Right lobe of liver (tissue), 4 donors: ENCODE measurements at regions not wholly inside any gene's neighbourhood (a gene's known extent, or its start where the extent isn't known, plus 50 kb on each side); places are given as distances from the start of the nearest gene placed in this dataset.

Source experiments
- POLR2A ChIP-seq: fragments of 450-650 bp; IDR thresholded peaks from one replicate; pipeline ENCODE4 v1.6.1; 2017; ENCODE audit warnings: antibody characterized with exemption, mild to moderate bottlenecking
- TF ChIP-seq, protein P1 (sequence below), 4 donors: fragments of 200-600 bp in 3 of 4; fragments of 450-650 bp in 1 of 4; IDR thresholded peaks; one replicate each; pipeline versions ENCODE4 v1.5.1 to v1.8.0; 2016 to 2022; ENCODE audit warnings: antibody characterized with exemption in 4 of 4, mild to moderate bottlenecking in 2 of 4
- donor health status: DM: no; HTN: no; CAD: no.
- donor health status: DM: no; HTN: no; CAD: no.
- donor health status: DM: no; HTN: yes; CAD: no.

DNA sequence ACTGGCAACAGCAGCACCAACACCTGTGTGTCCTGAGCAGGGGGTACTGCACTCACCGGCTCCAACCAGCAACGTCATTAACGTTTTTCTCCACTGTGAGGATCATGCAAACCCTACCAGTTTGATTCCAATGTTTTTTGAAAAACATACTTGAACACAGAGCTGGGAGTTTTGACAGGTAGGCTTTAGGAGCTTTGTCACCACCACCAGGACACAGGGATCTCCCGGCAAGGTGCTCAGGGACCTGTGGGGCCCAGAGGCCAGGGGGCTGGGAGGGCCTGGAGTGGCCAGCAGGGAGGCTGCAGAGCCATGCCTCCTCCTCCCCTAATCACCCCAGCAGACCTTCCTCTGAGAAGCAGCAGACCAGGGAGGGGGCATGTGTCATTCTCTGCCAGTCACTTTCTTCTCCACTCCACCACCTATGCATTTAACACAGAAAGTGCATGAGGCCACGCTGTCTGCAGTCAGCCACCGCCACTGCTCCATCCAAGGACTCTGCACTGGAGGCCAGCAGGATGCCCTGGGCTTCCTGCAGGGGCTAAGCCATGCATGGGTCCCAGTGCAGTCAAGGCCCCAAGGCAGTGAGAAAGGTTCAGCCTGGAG is 768.2 kb downstream of the KCNJ18 start:
- TF ChIP-seq, protein P1, sequence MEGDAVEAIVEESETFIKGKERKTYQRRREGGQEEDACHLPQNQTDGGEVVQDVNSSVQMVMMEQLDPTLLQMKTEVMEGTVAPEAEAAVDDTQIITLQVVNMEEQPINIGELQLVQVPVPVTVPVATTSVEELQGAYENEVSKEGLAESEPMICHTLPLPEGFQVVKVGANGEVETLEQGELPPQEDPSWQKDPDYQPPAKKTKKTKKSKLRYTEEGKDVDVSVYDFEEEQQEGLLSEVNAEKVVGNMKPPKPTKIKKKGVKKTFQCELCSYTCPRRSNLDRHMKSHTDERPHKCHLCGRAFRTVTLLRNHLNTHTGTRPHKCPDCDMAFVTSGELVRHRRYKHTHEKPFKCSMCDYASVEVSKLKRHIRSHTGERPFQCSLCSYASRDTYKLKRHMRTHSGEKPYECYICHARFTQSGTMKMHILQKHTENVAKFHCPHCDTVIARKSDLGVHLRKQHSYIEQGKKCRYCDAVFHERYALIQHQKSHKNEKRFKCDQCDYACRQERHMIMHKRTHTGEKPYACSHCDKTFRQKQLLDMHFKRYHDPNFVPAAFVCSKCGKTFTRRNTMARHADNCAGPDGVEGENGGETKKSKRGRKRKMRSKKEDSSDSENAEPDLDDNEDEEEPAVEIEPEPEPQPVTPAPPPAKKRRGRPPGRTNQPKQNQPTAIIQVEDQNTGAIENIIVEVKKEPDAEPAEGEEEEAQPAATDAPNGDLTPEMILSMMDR (IDR thresholded peaks at IDR 0.05) = no peak
- TF ChIP-seq POLR2A = no peak
